Activated naive CD4-positive, alpha-beta T cell treated with Interleukin-2 at 50 U/mL for 16 hours (primary cell): ENCODE measurements at regions not wholly inside any gene's neighbourhood (a gene's known extent, or its start where the extent isn't known, plus 50 kb on each side); places are given as distances from the start of the nearest gene placed in this dataset.

Experiments
- DNase-seq: peaks from one replicate; pipeline ENCODE4 v3.0.0-alpha.2; 2020

- no peak for DNase-seq
Observed at GRCh38 chr5:153039501-153039900, 451.0 kb upstream of the GRIA1 start.

DNA sequence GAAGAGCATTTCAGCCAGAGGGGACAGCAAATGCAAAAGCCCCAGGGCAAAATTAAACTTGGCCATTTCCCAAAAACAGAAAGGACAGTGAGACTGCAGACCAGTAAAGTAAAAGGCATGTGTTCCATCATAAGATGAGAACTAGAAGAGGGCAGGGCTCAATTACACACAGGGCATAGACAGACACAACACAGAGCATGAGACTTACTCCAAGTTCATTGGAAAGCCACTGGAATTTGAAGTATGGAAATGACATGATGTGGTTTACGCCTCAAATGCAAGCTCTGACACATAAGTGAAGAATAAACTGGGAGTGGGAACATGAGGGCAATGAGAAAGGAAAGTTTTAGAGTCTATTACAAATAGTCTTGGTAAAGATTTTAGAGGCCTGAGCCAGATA is 446.6 kb upstream of the GRIA1 start:
- no peak for DNase-seq

GRCh38 chr5:153050496-153051179 is 439.8 kb upstream of the GRIA1 start:
- DNase-seq, result no peak

DNA sequence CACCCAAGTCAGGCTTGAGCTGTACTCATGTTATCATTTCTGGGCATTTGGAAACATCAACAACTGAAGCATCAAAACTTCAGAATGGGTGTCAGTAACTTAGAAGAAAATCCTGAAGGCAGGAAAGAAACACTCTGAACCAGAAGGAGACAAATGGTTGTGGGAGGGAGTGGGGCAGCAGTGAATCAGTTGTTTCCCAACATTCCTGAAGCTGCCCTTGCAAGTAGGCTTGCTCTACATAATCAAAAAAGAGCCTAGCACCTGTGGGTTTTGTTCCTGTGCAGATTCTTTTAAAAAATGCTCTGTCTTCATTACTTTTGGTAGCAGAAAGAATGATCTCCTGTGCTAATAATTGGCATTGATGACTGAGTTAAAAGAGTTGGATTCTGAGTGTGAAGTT is 424.2 kb upstream of the GRIA1 start:
- DNase-seq, result no peak

GRCh38 chr5:153067869-153068268 is 422.6 kb upstream of the GRIA1 start:
- no peak for DNase-seq

DNA sequence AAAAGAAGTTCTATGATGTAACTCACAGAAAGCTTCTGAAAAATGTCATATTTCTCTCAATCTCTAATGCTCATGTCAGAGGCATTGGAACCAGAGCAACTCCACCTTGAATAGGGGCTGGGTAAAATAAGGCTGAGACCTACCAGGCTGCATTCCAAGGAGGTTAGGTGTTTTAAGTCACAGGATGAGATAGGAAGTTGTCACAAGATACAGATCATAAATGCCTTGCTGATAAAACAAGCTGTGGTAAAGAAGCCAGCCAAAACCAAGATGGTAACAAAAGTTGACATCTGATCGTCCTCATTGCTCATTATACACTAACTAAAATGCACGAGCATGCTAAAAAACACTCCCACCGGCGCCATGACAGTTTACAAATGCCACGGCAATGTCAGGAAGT is 411.1 kb upstream of the GRIA1 start:
- DNase-seq, result no peak

DNA sequence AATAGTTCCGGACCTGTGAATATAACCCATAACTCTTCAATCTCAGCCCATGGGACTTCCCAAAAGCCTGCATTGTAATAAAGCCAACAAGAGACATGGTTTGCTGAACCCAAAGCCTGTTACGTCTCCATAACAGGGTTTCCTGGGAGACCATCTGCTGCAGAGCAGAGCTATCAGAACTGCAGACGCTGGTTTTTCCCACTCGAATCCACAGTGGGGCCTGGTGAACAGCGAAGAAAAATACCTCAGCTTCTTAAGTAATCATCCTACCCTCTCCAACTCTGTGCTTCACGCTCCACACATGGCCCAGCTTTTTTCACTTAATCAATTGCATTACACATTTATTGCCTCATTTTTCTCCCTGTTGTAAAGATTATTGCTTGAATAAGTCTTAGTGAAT is 409.5 kb upstream of the GRIA1 start:
- DNase-seq, result no peak

- no peak for DNase-seq
Observed at GRCh38 chr5:153081385-153081784, 409.1 kb upstream of the GRIA1 start.

GRCh38 chr5:153084511-153084910 is 406.0 kb upstream of the GRIA1 start:
- no peak for DNase-seq

DNA sequence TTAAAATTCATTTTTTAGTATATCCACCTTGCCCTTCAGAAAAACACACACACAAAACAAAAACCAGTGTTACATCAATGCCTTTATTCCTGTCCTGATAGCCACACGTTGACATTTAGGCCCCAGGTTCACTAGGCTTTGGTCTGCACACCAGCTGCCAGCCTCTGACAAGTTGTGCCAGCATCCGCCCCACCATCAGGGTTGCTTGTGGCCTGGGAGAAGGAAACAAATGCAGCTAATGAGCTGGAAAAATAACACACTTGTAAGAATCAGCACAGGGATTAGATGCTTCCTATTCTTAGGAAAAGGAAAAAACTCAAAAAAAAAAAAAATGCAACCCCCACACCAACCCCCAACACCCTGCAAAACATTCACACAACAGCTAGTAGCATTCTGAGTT is 404.0 kb upstream of the GRIA1 start:
- DNase-seq, result no peak

GRCh38 chr5:153088538-153088937 is 401.9 kb upstream of the GRIA1 start:
- no peak for DNase-seq

DNA sequence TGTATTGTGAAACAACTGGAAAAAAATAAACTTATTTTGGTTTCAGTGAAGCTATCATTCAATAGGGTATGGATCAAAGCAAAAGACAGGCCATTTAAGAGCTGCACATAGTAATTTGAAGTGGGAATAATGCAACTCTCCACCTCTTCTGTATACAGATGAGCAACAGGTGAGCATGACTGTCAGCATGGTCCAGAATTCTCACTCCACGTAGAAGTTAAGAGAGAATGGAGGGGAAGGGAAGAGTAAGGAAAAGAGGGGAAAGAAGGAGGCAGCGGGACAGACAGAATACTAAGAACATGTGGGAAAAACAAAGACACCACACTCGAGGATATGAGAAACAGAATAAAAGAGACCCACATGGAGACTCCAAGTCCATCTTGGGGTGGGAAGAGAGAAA is 396.1 kb upstream of the GRIA1 start:
- no peak for DNase-seq

GRCh38 chr5:153096381-153096780 is 394.1 kb upstream of the GRIA1 start:
- DNase-seq, result no peak

DNA sequence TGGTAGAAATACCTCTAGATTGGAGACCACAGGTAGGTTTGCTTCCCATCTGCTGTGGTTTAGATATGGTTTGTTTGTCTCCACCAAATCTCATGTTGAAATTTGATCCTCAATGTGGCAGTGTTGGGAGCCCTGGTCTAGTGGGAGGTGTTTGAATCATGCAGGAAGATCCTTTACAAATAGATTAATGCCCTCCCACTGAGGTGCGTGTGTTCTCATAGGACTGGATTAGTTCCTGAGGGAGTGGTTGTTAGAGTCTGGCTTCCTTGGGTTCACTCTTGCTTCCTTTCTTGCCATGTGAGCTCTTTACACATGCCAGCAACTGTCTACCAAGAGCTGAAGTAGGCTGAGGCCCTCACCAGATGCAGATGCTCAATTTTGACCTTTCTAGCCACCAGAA is 391.1 kb upstream of the GRIA1 start:
- DNase-seq, result no peak

DNA sequence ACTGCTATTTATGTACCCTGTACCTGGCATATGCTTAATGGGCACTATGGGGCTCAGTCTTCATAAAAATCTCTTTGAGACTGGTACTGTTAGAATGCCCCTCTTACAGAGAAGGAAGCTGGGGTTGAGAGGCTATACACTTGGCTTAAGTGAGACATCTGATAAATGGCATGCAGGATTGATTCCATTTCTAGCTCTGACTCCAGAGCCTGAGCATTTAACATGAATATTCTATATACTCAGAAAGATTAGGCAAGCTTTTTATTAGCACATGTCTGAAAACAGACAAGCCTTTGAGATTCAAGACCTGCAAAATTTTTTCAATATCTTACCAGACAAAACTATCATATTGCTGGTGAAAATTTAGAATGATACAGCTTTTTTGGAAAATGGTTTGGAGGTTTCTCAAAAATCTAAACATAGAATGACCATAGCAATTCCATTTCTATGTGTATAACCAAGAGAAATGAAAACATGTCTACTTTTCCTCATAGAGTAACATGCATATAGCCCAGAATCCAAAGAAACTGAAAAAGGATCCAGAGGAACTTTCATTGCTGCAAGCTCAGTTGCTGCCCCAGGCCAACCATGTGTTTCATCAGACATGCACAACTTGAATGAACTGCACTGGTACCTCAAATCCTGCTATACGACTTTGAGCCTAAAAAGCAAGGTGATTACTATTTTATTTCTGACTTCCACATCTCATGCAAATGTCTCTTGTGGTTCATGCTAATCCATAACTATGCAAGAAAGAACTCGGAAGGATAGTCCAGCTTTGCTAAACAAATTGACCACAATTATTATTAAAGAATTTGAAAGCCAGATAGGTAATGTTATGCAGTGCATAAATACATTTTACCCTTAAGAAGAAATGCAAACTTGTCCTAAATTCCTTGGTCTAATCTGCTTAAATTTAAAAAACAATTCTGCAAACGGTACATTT is 389.0 kb upstream of the GRIA1 start:
- no peak for DNase-seq

GRCh38 chr5:153116916-153117315 is 373.6 kb upstream of the GRIA1 start:
- DNase-seq, result no peak

GRCh38 chr5:153118018-153118417 is 372.5 kb upstream of the GRIA1 start:
- no peak for DNase-seq

DNA sequence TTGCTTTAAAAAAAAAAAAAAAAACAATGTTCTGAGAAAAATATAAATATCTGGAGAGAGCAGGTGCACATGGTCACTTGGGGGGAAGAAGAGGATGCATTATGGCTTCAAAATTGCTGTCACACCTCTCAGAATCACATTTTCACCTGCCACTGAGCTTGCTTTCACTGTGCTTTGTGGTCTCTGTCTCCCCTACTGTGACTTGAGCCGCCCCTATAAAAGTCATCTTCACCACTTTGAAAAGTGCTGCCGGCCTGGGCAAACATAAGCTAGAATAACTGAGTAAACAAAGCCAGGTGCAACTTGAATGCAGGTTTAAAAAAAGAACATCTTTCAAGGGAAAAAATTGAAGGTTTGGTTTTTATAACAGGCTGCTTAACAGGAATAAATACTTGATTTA is 368.1 kb upstream of the GRIA1 start:
- no peak for DNase-seq

DNA sequence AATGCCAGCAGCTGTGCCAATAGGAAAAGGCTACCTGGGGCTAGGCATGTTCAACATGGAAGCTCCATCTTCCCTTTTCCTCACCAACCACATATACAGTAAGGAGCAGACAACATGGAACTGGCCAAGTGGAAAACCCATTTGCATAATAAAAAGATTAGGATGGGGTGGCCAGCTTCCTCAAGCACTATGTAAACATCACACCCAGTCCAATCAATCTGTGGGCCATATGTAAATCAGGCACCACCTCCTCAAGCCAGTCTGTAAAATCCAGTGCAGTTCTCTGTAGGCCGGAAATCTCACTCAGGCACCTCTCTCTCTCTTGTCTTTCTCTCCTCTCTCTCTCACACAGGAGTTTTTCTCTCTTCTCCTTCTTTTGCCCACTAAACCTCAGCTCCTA is 360.2 kb upstream of the GRIA1 start:
- no peak for DNase-seq

DNA sequence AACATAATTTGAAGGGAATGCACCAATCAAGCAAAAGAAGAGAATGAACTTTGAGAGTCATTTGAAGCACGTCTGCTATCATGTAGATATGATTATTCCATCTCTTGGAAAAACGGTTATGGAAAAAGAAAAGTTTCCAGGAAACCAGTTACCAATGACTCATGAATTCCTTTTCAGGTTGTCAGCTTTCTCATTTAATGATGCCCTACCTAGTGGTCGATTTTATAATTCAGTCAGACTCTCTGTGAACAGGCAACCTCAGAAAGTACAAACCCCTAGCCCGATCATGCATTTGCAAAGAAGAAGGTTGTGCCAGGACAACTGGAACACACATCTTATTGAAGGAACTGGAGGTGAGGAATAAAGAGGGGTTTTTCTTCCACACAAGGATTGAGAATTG is 355.1 kb upstream of the GRIA1 start:
- DNase-seq, result no peak

DNA sequence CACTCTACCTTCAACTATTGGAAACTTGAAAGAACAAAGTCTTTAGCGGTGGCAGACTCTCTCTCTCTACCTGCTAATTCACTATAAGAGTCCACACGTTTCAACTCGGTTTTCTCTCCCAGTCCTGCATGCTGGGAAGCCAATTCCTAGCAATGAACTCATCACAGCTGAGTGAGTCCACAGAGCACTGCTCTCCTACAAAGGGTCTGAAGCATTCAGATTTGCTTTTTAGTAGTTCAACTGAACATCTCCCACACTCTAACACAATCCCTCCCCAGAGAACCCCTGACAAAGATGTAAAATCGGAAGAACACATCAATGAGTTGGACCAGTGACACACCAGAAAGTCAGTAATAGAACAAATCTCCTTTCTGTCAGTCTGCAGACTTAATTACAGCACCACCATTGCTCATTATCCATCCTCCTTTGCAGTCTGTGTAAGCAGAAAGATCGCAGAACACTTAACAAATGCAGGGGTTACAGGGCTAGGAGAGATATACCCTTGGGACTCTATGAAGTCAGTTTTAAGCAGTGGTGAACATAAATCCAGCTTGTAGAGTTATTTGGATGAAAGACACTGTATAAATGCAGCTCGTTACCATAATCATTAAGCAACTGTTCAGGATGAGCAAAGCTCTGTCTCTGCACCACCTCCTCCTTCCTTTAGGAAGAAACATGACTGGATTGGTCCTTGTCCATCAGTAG is 353.4 kb upstream of the GRIA1 start:
- no peak for DNase-seq

- DNase-seq, result no peak
Observed at GRCh38 chr5:153147891-153148623, 342.4 kb upstream of the GRIA1 start.

DNA sequence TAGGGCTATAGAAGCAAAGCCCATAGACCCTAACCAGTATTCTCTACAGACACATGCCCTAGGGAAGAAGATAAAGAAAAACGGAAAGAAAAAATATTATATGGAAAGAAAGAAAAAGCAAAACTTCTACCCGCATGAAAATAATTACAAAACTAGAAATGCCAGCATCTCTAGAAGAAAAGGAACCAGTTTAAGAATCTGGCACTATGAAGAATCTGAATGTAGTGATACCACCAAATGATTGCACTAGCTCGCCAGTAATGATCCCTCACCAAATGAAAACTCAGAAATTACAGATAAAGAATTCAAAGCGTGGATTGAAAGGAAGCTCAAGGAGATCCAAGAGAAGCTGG is 341.9 kb upstream of the GRIA1 start:
- DNase-seq, result no peak
